Neural progenitor cell (in vitro differentiated cells): ENCODE measurements at regions not wholly inside any gene's neighbourhood (a gene's known extent, or its start where the extent isn't known, plus 50 kb on each side); places are given as distances from the start of the nearest gene placed in this dataset.
A peak's percentile ranks its signal among the peaks of the same experiment; 100 is the strongest.

Source experiments
- DNase-seq: peaks from one replicate; pipeline ENCODE4 v3.0.0-alpha.2; 2016; ENCODE audit warnings: low spot score
- H2AFZ ChIP-seq: fragments of 200-600 bp; sonication (generic); replicated peaks from 2 replicates; pipeline ENCODE4 v1.6.1; 2016; ENCODE audit warnings: antibody characterized with exemption
- H3F3A ChIP-seq: fragments of 200-600 bp; sonication (generic); 2 replicates; pipeline ENCODE4 v1.6.1; 2016; ENCODE audit warnings: antibody characterized with exemption, low read depth
- H3K27ac ChIP-seq: fragments of 200-600 bp; sonication (generic); 2 replicates; pipeline ENCODE4 v1.5.1; 2016; ENCODE audit warnings: mild to moderate bottlenecking
- H3K27me3 ChIP-seq: fragments of 200-600 bp; sonication (generic); 2 replicates; pipeline ENCODE4 v1.6.1; 2016; ENCODE audit warnings: mild to moderate bottlenecking, moderate library complexity
- H3K36me3 ChIP-seq: fragments of 200-600 bp; sonication (generic); 2 replicates; pipeline ENCODE4 v1.5.1; 2016
- H3K4me1 ChIP-seq: fragments of 200-600 bp; sonication (generic); 2 replicates; pipeline ENCODE4 v1.6.1; 2016; ENCODE audit warnings: mixed run types
- H3K4me2 ChIP-seq: fragments of 200-600 bp; sonication (generic); 2 replicates; pipeline ENCODE4 v1.6.1; 2016
- H3K4me3 ChIP-seq: fragments of 200-600 bp; sonication (generic); 2 replicates; pipeline ENCODE4 v1.5.1; 2016
- H3K79me2 ChIP-seq: fragments of 200-600 bp; sonication (generic); 2 replicates; pipeline ENCODE4 v1.6.1; 2016; ENCODE audit warnings: low read depth
- H3K9ac ChIP-seq: fragments of 200-600 bp; sonication (generic); 2 replicates; pipeline ENCODE4 v1.6.1; 2016
- H3K9me3 ChIP-seq: fragments of 200-600 bp; sonication (generic); 2 replicates; pipeline ENCODE4 v1.5.1; 2016; ENCODE audit warnings: low read depth
- H4K20me1 ChIP-seq: fragments of 200-600 bp; sonication (generic); 2 replicates; pipeline ENCODE4 v1.6.1; 2016; ENCODE audit warnings: low read depth
- H3K27ac Mint-ChIP-seq: 3 replicates; pipeline ENCODE4 v1.8.0; 2021; ENCODE audit warnings: mixed read lengths
- H3K27me3 Mint-ChIP-seq: 2 replicates; pipeline ENCODE4 v1.8.0; 2022; ENCODE audit warnings: low read depth, mild to moderate bottlenecking, inconsistent platforms, moderate library complexity, mixed read lengths; ENCODE audit not compliant: insufficient read depth
- H3K36me3 Mint-ChIP-seq: 3 replicates; pipeline ENCODE4 v1.8.0; 2021; ENCODE audit warnings: mixed read lengths
- H3K4me1 Mint-ChIP-seq: 3 replicates; pipeline ENCODE4 v1.8.0; 2021; ENCODE audit warnings: mixed read lengths
- H3K4me3 Mint-ChIP-seq: 3 replicates; pipeline ENCODE4 v1.8.0; 2021; ENCODE audit warnings: mild to moderate bottlenecking, moderate library complexity, mixed read lengths
- H3K9me3 Mint-ChIP-seq: 3 replicates; pipeline ENCODE4 v1.8.0; 2020; ENCODE audit warnings: mixed read lengths
- CTCF ChIP-seq: fragments of 200-600 bp; sonication (generic); IDR thresholded peaks from 2 replicates; pipeline ENCODE4 v1.5.1; 2017; ENCODE audit warnings: antibody characterized with exemption, mild to moderate bottlenecking
- EZH2 ChIP-seq: fragments of 200-600 bp; sonication (generic); IDR thresholded peaks from 2 replicates; pipeline ENCODE4 v1.6.1; 2017; ENCODE audit warnings: antibody characterized with exemption, mild to moderate bottlenecking, moderate library complexity
- EZH2phosphoT487 ChIP-seq: fragments of 200-600 bp; sonication (generic); IDR thresholded peaks from 2 replicates; pipeline ENCODE4 v1.6.1; 2017; ENCODE audit warnings: antibody characterized with exemption

- Histone ChIP-seq H3K27me3 (no peaks in the 10 kb centered on the region), H3K9me3 (no peaks in the 10 kb centered on the region), H3K27ac (no peak overlapping the region), H3K79me2 (no peaks in the 10 kb centered on the region), H3K4me3 (no peak overlapping the region), H3K4me2 (no peak overlapping the region), H2AFZ (no peak overlapping the region), H3K9ac (no peak overlapping the region), H3F3A (no peaks in the 10 kb centered on the region), H3K36me3 (no peaks in the 10 kb centered on the region), H4K20me1 (no peaks in the 10 kb centered on the region), H3K4me1 (peaks cover 12% of the 10 kb centered on the region)
- H3K9me3 Mint-ChIP-seq = no peaks in the 10 kb centered on the region
- H3K27ac Mint-ChIP-seq = peak overlapping the region; percentile 51
- H3K27me3 Mint-ChIP-seq = peaks cover 15% of the 10 kb centered on the region
- DNase-seq = peak; percentile 42
- no peaks in the 10 kb centered on the region for H3K36me3 Mint-ChIP-seq
- TF ChIP-seq CTCF = peak; percentile 27
- TF ChIP-seq EZH2 = no peak
- no peak overlapping the region for H3K4me3 Mint-ChIP-seq
- H3K4me1 Mint-ChIP-seq = peaks cover 36% of the 10 kb centered on the region
Observed at GRCh38 chr14:101119830-101120571, 216.5 kb upstream of the RTL1 start.

- H3K36me3 Mint-ChIP-seq = no peaks in the 10 kb centered on the region
- peaks cover 13% of the 10 kb centered on the region for H3K27me3 Mint-ChIP-seq
- Histone ChIP-seq H3K9ac (no peak overlapping the region), H3K4me1 (peaks cover 12% of the 10 kb centered on the region), H3K79me2 (no peaks in the 10 kb centered on the region), H3K36me3 (no peaks in the 10 kb centered on the region), H3F3A (no peaks in the 10 kb centered on the region), H4K20me1 (no peaks in the 10 kb centered on the region), H3K4me3 (no peak overlapping the region), H2AFZ (peak overlapping the region; percentile 68), H3K9me3 (no peaks in the 10 kb centered on the region), H3K27me3 (no peaks in the 10 kb centered on the region), H3K4me2 (no peak overlapping the region), H3K27ac (no peak overlapping the region)
- no peak overlapping the region for H3K4me3 Mint-ChIP-seq
- H3K9me3 Mint-ChIP-seq = no peaks in the 10 kb centered on the region
- peaks cover 32% of the 10 kb centered on the region for H3K4me1 Mint-ChIP-seq
- peak overlapping the region; percentile 51 for H3K27ac Mint-ChIP-seq
- TF ChIP-seq EZH2 (no peak), CTCF (no peak), EZH2phosphoT487 (no peak)
- no peak for DNase-seq
Observed at GRCh38 chr14:101120641-101121507, 217.4 kb upstream of the RTL1 start.

GRCh38 chr14:101121508-101122139 lies 218.1 kb upstream of the RTL1 start:
- H3K4me2 ChIP-seq = no peak overlapping the region
- Mint-ChIP-seq H3K4me1 (peaks cover 32% of the 10 kb centered on the region), H3K9me3 (no peaks in the 10 kb centered on the region), H3K27ac (peak overlapping the region; percentile 34), H3K27me3 (peaks cover 11% of the 10 kb centered on the region), H3K4me3 (no peak overlapping the region), H3K36me3 (no peaks in the 10 kb centered on the region)
- H2AFZ ChIP-seq = no peak overlapping the region
- H3K27ac ChIP-seq = no peak overlapping the region
- no peaks in the 10 kb centered on the region for H3K36me3 ChIP-seq
- H4K20me1 ChIP-seq = no peaks in the 10 kb centered on the region
- H3K9ac ChIP-seq = no peak overlapping the region
- H3F3A ChIP-seq = no peaks in the 10 kb centered on the region
- H3K9me3 ChIP-seq = no peaks in the 10 kb centered on the region
- no peak for DNase-seq
- TF ChIP-seq CTCF (no peak), EZH2 (no peak), EZH2phosphoT487 (no peak)
- H3K79me2 ChIP-seq = no peaks in the 10 kb centered on the region
- H3K4me1 ChIP-seq = peaks cover 12% of the 10 kb centered on the region
- no peaks in the 10 kb centered on the region for H3K27me3 ChIP-seq
- H3K4me3 ChIP-seq = no peak overlapping the region
